Keratinocyte (primary cell): ENCODE measurements at regions not wholly inside any gene's neighbourhood (a gene's known extent, or its start where the extent isn't known, plus 50 kb on each side); places are given as distances from the start of the nearest gene placed in this dataset.

Experiments
- DNase-seq: peaks from one replicate; pipeline ENCODE4 v3.0.0-alpha.2; 2011; ENCODE audit warnings: low read depth, missing footprints, low spot score
- FAIRE-seq: peaks from 2 replicates; lab custom pipeline; 2011; peaks lifted over from hg19 to GRCh38; lab: Jason Lieb, UNC
- H2AFZ ChIP-seq: 2 replicates; pipeline ENCODE4 v1.6.0; 2012; ENCODE audit warnings: low read length, control low read depth, inconsistent platforms; ENCODE audit not compliant: control insufficient read depth
- H3K27ac ChIP-seq: 2 replicates; pipeline ENCODE4 v1.5.1; 2011; ENCODE audit warnings: low read length; ENCODE audit not compliant: control insufficient read depth, insufficient read depth
- H3K27me3 ChIP-seq: 3 replicates; pipeline ENCODE4 v1.6.0; 2011; ENCODE audit warnings: low read length; ENCODE audit not compliant: control insufficient read depth, insufficient read depth; ENCODE audit errors: extremely low read depth
- H3K36me3 ChIP-seq, 2 experiments: 2 replicates in 1 of 2; 3 replicates in 1 of 2; pipeline ENCODE4 v1.5.1; 2011; ENCODE audit warnings: low read length in 2 of 2, mild to moderate bottlenecking in 1 of 2; ENCODE audit not compliant: control insufficient read depth in 2 of 2, insufficient read depth in 2 of 2; ENCODE audit errors: extremely low read depth in 1 of 2
- H3K4me1 ChIP-seq: 3 replicates; pipeline ENCODE4 v1.5.1; 2011; ENCODE audit warnings: low read length; ENCODE audit not compliant: control insufficient read depth, insufficient read depth; ENCODE audit errors: extremely low read depth
- H3K4me2 ChIP-seq: 3 replicates; pipeline ENCODE4 v1.6.0; 2011; ENCODE audit warnings: low read depth, low read length; ENCODE audit not compliant: control insufficient read depth, insufficient read depth; ENCODE audit errors: extremely low read depth
- H3K4me3 ChIP-seq, 3 experiments: fragments of 200-600 bp in 1 of 3; sonication (generic) in 1 of 3; 2 replicates in 2 of 3; 3 replicates in 1 of 3; pipeline ENCODE4 v1.5.1; 2011 to 2016; ENCODE audit warnings: low read length in 3 of 3, mild to moderate bottlenecking in 3 of 3, control low read depth in 2 of 3, inconsistent platforms in 1 of 3, low read depth in 1 of 3, mixed read lengths in 1 of 3, mixed run types in 1 of 3, moderate library complexity in 1 of 3; ENCODE audit not compliant: control insufficient read depth in 2 of 3, insufficient read depth in 2 of 3; ENCODE audit errors: extremely low read depth in 1 of 3
- H3K79me2 ChIP-seq: 2 replicates; pipeline ENCODE4 v1.6.0; 2012; ENCODE audit warnings: low read length; ENCODE audit not compliant: control insufficient read depth, insufficient read depth
- H3K9ac ChIP-seq: 3 replicates; pipeline ENCODE4 v1.6.0; 2011; ENCODE audit warnings: low read length; ENCODE audit not compliant: control insufficient read depth, insufficient read depth; ENCODE audit errors: extremely low read depth
- H3K9me1 ChIP-seq: 3 replicates; pipeline ENCODE4 v1.6.0; 2011; ENCODE audit warnings: low read length; ENCODE audit not compliant: control insufficient read depth, insufficient read depth; ENCODE audit errors: extremely low read depth
- H3K9me3 ChIP-seq: 2 replicates; pipeline ENCODE4 v1.5.1; 2012; ENCODE audit warnings: low read depth, low read length; ENCODE audit not compliant: control insufficient read depth
- H4K20me1 ChIP-seq: 3 replicates; pipeline ENCODE4 v1.6.0; 2011; ENCODE audit warnings: low read length; ENCODE audit not compliant: control insufficient read depth, insufficient read depth; ENCODE audit errors: extremely low read depth
- CTCF ChIP-seq, 3 experiments: IDR thresholded peaks in 1 of 3; conservative IDR thresholded peaks in 1 of 3; optimal IDR thresholded peaks in 1 of 3; 2 replicates in 2 of 3; 3 replicates in 1 of 3; pipeline versions ENCODE3 to v1.5.1; 2011; ENCODE audit warnings: low read length in 3 of 3, mild to moderate bottlenecking in 3 of 3, moderate library complexity in 2 of 3, control low read depth in 1 of 3, inconsistent platforms in 1 of 3; ENCODE audit not compliant: insufficient read depth in 2 of 3; ENCODE audit errors: extremely low read depth in 1 of 3
- EZH2 ChIP-seq: IDR thresholded peaks from one replicate; pipeline ENCODE4 v1.6.1; 2012; ENCODE audit warnings: inconsistent platforms, mild to moderate bottlenecking, low read length, moderate library complexity
- dilution Hi-C: fragments of 300-500 bp; cut with MboI; formaldehyde crosslinking; loops from one replicate; pipeline ENCODE4 v1.7.0; 2020; ENCODE audit warnings: low sequenced_read_pairs; ENCODE audit not compliant: extremely low pct_ligation_motif_present

- Histone ChIP-seq H3K27ac (no peak overlapping the region), H3K4me2 (no peak overlapping the region), H3K4me1 (peaks cover 4% of the 10 kb centered on the region), H3K9me1 (no peaks in the 10 kb centered on the region), H3K9ac (no peak overlapping the region), H3K79me2 (no peaks in the 10 kb centered on the region), H3K36me3 (no peaks in the 10 kb centered on the region), H3K27me3 (no peaks in the 10 kb centered on the region), H3K9me3 (no peaks in the 10 kb centered on the region), H3K4me3 (no peak overlapping the region), H2AFZ (no peak overlapping the region), H4K20me1 (no peaks in the 10 kb centered on the region)
- no peak for FAIRE-seq
- dilution Hi-C loops, result no loop called here
- DNase-seq, result no peak
- no peak for TF ChIP-seq CTCF (optimal IDR thresholded peaks at IDR 0.05 in 1 of 3, IDR thresholded peaks at IDR 0.05 in 1 of 3, conservative IDR thresholded peaks at IDR 0.05 in 1 of 3; ENCODE audit: extremely low read depth in 1 of 3, insufficient read depth in 2 of 3, low read length in 3 of 3)
- no peak for TF ChIP-seq EZH2
Measured at GRCh38 chr12:88428350-88428749, 151.9 kb downstream of the KITLG start.

GRCh38 chr12:88431246-88431645 is 149.0 kb downstream of the KITLG start:
- dilution Hi-C loops, result no loop called here
- no peak overlapping the region for H2AFZ ChIP-seq
- FAIRE-seq (no peak), DNase-seq (no peak)
- H3K79me2 ChIP-seq, result no peaks in the 10 kb centered on the region
- no peaks in the 10 kb centered on the region for H3K27me3 ChIP-seq
- H3K9ac ChIP-seq, result no peak overlapping the region
- no peaks in the 10 kb centered on the region for H4K20me1 ChIP-seq
- no peak overlapping the region for H3K4me2 ChIP-seq
- H3K9me3 ChIP-seq, result no peaks in the 10 kb centered on the region
- no peak overlapping the region for H3K27ac ChIP-seq
- no peaks in the 10 kb centered on the region for H3K9me1 ChIP-seq
- no peaks in the 10 kb centered on the region for H3K36me3 ChIP-seq
- no peak overlapping the region for H3K4me3 ChIP-seq
- H3K4me1 ChIP-seq, result peaks cover 4% of the 10 kb centered on the region
- TF ChIP-seq CTCF (optimal IDR thresholded peaks at IDR 0.05 in 1 of 3, IDR thresholded peaks at IDR 0.05 in 1 of 3, conservative IDR thresholded peaks at IDR 0.05 in 1 of 3; ENCODE audit: extremely low read depth in 1 of 3, insufficient read depth in 2 of 3, low read length in 3 of 3) (no peak), EZH2 (no peak)
